ENCODE measurements at regions not wholly inside any gene's neighbourhood (a gene's known extent, or its start where the extent isn't known, plus 50 kb on each side); places are given as distances from the start of the nearest gene placed in this dataset.

- WGBS, 2 donors: 97 to 98% methylated on average over 5 of the region's 5 CpGs
- H3K27me3 ChIP-seq: no peaks in the 10 kb centered on the region
- no peaks in the 10 kb centered on the region for H3K9me3 ChIP-seq
- TF ChIP-seq, protein P1, sequence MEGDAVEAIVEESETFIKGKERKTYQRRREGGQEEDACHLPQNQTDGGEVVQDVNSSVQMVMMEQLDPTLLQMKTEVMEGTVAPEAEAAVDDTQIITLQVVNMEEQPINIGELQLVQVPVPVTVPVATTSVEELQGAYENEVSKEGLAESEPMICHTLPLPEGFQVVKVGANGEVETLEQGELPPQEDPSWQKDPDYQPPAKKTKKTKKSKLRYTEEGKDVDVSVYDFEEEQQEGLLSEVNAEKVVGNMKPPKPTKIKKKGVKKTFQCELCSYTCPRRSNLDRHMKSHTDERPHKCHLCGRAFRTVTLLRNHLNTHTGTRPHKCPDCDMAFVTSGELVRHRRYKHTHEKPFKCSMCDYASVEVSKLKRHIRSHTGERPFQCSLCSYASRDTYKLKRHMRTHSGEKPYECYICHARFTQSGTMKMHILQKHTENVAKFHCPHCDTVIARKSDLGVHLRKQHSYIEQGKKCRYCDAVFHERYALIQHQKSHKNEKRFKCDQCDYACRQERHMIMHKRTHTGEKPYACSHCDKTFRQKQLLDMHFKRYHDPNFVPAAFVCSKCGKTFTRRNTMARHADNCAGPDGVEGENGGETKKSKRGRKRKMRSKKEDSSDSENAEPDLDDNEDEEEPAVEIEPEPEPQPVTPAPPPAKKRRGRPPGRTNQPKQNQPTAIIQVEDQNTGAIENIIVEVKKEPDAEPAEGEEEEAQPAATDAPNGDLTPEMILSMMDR (IDR thresholded peaks at IDR 0.05): no peak
- TF ChIP-seq POLR2A (IDR thresholded peaks at IDR 0.05): no peak
- DNase-seq: no peak
- H3K4me1 ChIP-seq: no peaks in the 10 kb centered on the region
- H3K4me3 ChIP-seq (replicated peaks in 1 of 3): no peak overlapping the region
- intact Hi-C loops (cut with DNase I): no loop called here
- no peak overlapping the region for H3K27ac ChIP-seq
- H3K36me3 ChIP-seq: no peaks in the 10 kb centered on the region
These were observed 72.2 kb upstream of the GJB5 start for GRCh38 chr1:34682452-34683223.

- no peak overlapping the region for H3K4me3 ChIP-seq (replicated peaks in 1 of 3)
- intact Hi-C loops (cut with DNase I): no loop called here
- no peaks in the 10 kb centered on the region for H3K27me3 ChIP-seq
- no peak for DNase-seq
- no peaks in the 10 kb centered on the region for H3K4me1 ChIP-seq
- no peaks in the 10 kb centered on the region for H3K9me3 ChIP-seq
- H3K36me3 ChIP-seq: no peaks in the 10 kb centered on the region
- WGBS, 2 donors: 66 to 82% methylated on average over 3 of the region's 3 CpGs
- H3K27ac ChIP-seq: no peak overlapping the region
- TF ChIP-seq, protein P1 (IDR thresholded peaks at IDR 0.05): no peak
- no peak for TF ChIP-seq POLR2A (IDR thresholded peaks at IDR 0.05)
These were observed 71.2 kb upstream of the GJB5 start for GRCh38 chr1:34683616-34684015.

DNA sequence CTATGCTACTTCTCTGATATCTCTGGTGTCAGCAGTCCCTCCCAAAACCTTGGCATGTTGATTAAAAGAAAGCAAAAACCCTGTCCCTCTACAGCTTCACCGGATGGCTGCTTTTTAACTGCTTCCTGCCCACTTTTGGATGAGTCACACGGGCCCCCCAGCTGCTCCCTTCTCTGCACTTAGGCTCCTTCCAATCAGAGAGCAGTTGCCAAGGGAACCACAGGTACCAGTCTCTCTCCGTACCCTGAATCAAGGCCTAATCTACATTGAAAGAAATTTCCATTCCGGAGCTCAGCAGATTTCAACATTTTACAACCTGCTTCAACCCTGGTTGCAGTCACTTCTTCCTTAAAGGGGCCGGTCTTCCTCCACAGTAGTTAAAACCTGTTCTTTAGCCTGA lies 70.6 kb upstream of the GJB5 start:
- Histone ChIP-seq H3K27me3 (no peaks in the 10 kb centered on the region), H3K4me1 (no peaks in the 10 kb centered on the region), H3K36me3 (no peaks in the 10 kb centered on the region), H3K9me3 (no peaks in the 10 kb centered on the region), H3K4me3 (replicated peaks in 1 of 3) (no peak overlapping the region), H3K27ac (no peak overlapping the region)
- intact Hi-C loops (cut with DNase I): no loop called here
- TF ChIP-seq POLR2A (IDR thresholded peaks at IDR 0.05): no peak
- TF ChIP-seq, protein P1 (IDR thresholded peaks at IDR 0.05): no peak
- WGBS, 2 donors: 19 to 26% methylated on average over 5 of the region's 5 CpGs
- DNase-seq: no peak

- H3K4me1 ChIP-seq: no peaks in the 10 kb centered on the region
- no peak overlapping the region for H3K27ac ChIP-seq
- DNase-seq: no peak
- intact Hi-C loops (cut with DNase I): no loop called here
- no peaks in the 10 kb centered on the region for H3K27me3 ChIP-seq
- no peak overlapping the region for H3K4me3 ChIP-seq (replicated peaks in 1 of 3)
- H3K36me3 ChIP-seq: no peaks in the 10 kb centered on the region
- no peak for TF ChIP-seq POLR2A (IDR thresholded peaks at IDR 0.05)
- WGBS, 2 donors: 53 to 67% methylated on average over 2 of the region's 2 CpGs
- no peaks in the 10 kb centered on the region for H3K9me3 ChIP-seq
These were observed 69.6 kb upstream of the GJB5 start for GRCh38 chr1:34685225-34685624.

DNA sequence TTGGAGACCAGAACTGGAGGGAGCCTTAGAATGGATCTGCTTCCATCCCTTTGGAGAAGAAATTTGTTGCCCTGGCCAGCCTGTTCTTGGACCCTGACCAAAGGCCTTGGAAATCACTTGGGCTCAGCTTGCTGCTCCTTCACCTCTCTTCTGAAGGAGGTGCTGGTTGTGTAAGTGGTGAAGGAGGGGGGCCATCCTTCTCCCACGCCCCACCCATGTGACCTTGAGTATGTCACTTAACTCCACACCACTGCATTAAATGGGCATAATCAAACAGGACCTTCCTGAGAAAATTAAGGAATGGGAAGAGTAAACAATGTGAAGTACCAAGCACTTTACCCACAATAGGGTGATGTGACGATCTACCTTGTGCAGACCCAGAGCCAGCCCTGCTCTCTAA lies 68.3 kb upstream of the GJB5 start:
- Histone ChIP-seq H3K4me3 (replicated peaks in 1 of 3) (no peak overlapping the region), H3K36me3 (no peaks in the 10 kb centered on the region), H3K9me3 (no peaks in the 10 kb centered on the region), H3K27ac (no peak overlapping the region), H3K27me3 (no peaks in the 10 kb centered on the region), H3K4me1 (no peaks in the 10 kb centered on the region)
- DNase-seq: no peak
- intact Hi-C loops (cut with DNase I): no loop called here
- TF ChIP-seq POLR2A (IDR thresholded peaks at IDR 0.05): no peak
- TF ChIP-seq, protein P1 (IDR thresholded peaks at IDR 0.05): no peak
- 40 to 42% methylated on average over 2 of the region's 2 CpGs for WGBS, 2 donors

Data from thyroid gland (tissue), 4 donors.